ENCODE measurements at regions not wholly inside any gene's neighbourhood (a gene's known extent, or its start where the extent isn't known, plus 50 kb on each side); places are given as distances from the start of the nearest gene placed in this dataset.

- no peak for DNase-seq (ENCODE audit: low read depth)
These were observed 131.1 kb upstream of the NBEA start for GRCh38 chr13:34810996-34811395.

GRCh38 chr13:34815526-34815925 is 126.5 kb upstream of the NBEA start:
- DNase-seq (ENCODE audit: low read depth): no peak

GRCh38 chr13:34816245-34816884 is 125.7 kb upstream of the NBEA start:
- DNase-seq (ENCODE audit: low read depth): peak; percentile 39

- no peak for DNase-seq (ENCODE audit: low read depth)
These were observed 125.0 kb upstream of the NBEA start for GRCh38 chr13:34816908-34817665.

GRCh38 chr13:34822650-34823049 is 119.4 kb upstream of the NBEA start:
- no peak for DNase-seq (ENCODE audit: low read depth)

GRCh38 chr13:34826432-34826831 is 115.6 kb upstream of the NBEA start:
- DNase-seq (ENCODE audit: low read depth): no peak

- DNase-seq (ENCODE audit: low read depth): no peak
These were observed 108.4 kb upstream of the NBEA start for GRCh38 chr13:34833562-34834182.

GRCh38 chr13:34842466-34842865 is 99.6 kb upstream of the NBEA start:
- DNase-seq (ENCODE audit: low read depth): no peak

- no peak for DNase-seq (ENCODE audit: low read depth)
These were observed 94.3 kb upstream of the NBEA start for GRCh38 chr13:34847766-34848165.

GRCh38 chr13:34849406-34849805 is 92.7 kb upstream of the NBEA start:
- no peak for DNase-seq (ENCODE audit: low read depth)

- no peak for DNase-seq (ENCODE audit: low read depth)
These were observed 88.9 kb upstream of the NBEA start for GRCh38 chr13:34853161-34853560.

GRCh38 chr13:34857558-34858325 is 84.3 kb upstream of the NBEA start:
- DNase-seq (ENCODE audit: low read depth): no peak

- no peak for DNase-seq (ENCODE audit: low read depth)
These were observed 79.8 kb upstream of the NBEA start for GRCh38 chr13:34862311-34862710.

GRCh38 chr13:34862716-34863115 is 79.4 kb upstream of the NBEA start:
- no peak for DNase-seq (ENCODE audit: low read depth)

GRCh38 chr13:34863360-34864135 is 78.5 kb upstream of the NBEA start:
- peak; percentile 86 for DNase-seq (ENCODE audit: low read depth)

GRCh38 chr13:34864671-34865070 is 77.4 kb upstream of the NBEA start:
- DNase-seq (ENCODE audit: low read depth): no peak

GRCh38 chr13:34867590-34867989 is 74.5 kb upstream of the NBEA start:
- DNase-seq (ENCODE audit: low read depth): peak; percentile 16

- no peak for DNase-seq (ENCODE audit: low read depth)
These were observed 73.3 kb upstream of the NBEA start for GRCh38 chr13:34868733-34869132.

- no peak for DNase-seq (ENCODE audit: low read depth)
These were observed 72.4 kb upstream of the NBEA start for GRCh38 chr13:34869696-34870095.

- DNase-seq (ENCODE audit: low read depth): no peak
These were observed 63.7 kb upstream of the NBEA start for GRCh38 chr13:34878329-34878728.

- DNase-seq (ENCODE audit: low read depth): no peak
These were observed 62.2 kb upstream of the NBEA start for GRCh38 chr13:34879851-34880250.

- DNase-seq (ENCODE audit: low read depth): no peak
These were observed 60.6 kb upstream of the NBEA start for GRCh38 chr13:34881494-34881893.
